NCI-H1048 (cell line): ENCODE measurements at regions not wholly inside any gene's neighbourhood (a gene's known extent, or its start where the extent isn't known, plus 50 kb on each side); places are given as distances from the start of the nearest gene placed in this dataset.

Experiments
- DNase-seq: peaks from one replicate; lab custom pipeline; 2025; lab: John Stamatoyannopoulos, UW

GRCh38 chr10:36688717-36689116, 436.7 kb upstream of the ANKRD30A start:
- DNase-seq: no peak

GRCh38 chr10:36683421-36683820, 442.0 kb upstream of the ANKRD30A start:
- no peak for DNase-seq

- DNase-seq: no peak
Measured at GRCh38 chr10:36681751-36682632, 443.4 kb upstream of the ANKRD30A start.

DNA sequence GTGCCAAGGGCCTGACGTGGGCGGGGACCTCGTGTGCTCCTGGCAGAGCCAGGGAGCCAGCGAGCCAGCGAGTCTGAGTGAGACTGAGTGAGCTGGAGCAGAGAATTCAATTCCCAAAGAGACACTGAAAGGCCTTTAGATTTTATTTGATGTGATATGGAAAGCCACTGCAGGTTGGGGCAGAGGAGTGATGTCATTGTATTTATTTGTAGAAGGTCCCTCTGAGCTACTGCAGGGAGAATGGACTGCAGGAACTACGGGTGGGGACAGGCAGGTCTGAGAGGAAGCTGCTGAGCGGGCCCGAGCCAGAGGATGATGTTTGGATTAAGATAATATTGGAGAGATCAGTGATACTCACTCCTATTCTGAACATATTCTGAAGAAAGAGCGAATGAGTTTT, 445.8 kb upstream of the ANKRD30A start:
- no peak for DNase-seq

- DNase-seq: no peak
Measured at GRCh38 chr10:36677431-36677768, 448.0 kb upstream of the ANKRD30A start.

GRCh38 chr10:36676756-36677430, 448.5 kb upstream of the ANKRD30A start:
- no peak for DNase-seq

GRCh38 chr10:36676321-36676720, 449.1 kb upstream of the ANKRD30A start:
- no peak for DNase-seq

GRCh38 chr10:36675458-36675880, 449.9 kb upstream of the ANKRD30A start:
- no peak for DNase-seq

DNA sequence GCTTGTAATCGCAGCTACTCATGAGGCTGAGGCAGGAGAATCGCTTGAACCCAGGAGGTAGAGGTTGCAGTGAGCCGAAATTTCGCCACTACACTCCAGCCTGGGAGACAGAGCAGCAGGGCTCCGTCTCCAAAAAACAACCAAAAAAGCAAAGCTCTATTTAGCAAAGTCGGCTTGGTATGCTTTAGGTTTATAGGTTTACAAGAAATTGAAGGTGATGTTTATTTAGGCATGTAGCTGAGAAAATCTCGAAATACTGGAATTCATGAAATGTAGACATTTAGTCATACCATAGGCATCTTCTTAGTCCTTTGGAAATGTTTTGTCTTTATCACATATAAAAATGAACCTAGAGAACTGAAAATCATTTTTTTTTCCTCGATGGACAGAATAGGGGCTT, 453.8 kb upstream of the ANKRD30A start:
- no peak for DNase-seq

- DNase-seq: no peak
Measured at GRCh38 chr10:36670621-36671402, 454.6 kb upstream of the ANKRD30A start.

DNA sequence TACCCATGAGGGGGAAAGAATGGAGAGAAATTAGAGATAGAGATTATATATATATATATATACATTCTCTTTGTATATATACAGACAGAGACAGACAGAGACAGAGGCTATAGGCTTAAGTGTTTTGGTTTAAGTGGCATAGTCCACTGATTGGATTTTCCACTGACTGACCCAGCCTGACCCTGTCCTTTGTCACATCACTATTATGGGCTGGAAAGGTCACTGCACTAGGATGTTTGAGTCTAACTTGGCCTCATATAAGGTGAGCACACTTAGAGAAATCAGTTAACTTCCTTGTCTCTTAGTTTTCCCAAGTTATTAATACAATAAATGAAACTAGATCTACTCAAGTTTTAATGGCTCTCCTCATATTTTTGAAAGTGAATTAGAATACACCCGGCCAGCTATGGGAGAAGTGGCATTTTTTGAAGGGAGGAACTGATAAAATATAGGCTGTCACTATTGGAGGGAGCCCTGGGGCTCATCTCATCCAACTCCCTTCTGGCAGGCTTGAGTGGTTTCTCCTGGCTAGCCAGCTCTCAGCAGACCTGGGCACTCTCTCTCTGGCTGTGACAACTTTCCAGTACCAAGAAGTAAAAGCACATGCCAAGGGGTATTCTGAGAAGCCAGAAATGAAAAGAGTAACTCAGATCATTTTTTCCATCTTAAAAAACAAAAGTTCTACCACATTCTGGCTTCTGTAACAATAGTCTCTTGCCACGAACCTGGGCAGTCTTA, 455.6 kb upstream of the ANKRD30A start:
- DNase-seq: no peak

DNA sequence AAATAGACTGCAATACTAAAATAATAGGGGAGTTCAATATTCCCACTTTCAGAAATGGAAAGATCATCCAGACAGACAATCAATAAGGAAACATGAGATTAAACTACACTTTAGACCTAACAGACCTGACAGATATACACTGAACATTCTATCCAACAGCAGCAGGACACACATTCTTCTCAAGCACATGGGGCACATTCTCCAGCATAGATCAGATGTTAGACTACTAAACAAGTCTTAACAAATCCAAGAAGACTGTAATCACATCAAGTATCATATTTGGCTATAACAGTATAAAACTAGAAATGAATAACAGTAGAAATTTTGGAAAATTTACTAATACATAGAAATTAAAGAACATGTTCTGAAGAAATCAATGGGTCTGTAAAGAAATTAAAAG, 458.9 kb upstream of the ANKRD30A start:
- no peak for DNase-seq

DNA sequence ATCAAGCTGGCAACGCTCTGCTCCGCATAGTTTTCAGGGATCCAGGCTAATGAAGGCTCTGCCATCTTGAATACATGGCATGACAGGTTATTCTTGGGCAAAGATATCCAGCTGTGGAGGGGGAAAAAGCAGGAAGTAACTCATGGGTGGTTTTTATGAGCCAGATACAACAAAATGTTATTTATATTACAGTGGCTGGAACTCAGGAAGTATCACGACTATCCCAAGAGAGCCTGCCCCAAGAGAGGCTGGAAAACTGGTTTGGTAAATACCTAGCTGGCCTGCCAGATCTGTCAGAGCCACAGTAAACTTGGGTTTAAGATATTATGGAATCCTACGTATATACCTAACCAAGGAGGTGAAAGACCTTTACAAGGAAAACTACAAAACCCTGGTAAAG, 462.8 kb upstream of the ANKRD30A start:
- DNase-seq: no peak

DNA sequence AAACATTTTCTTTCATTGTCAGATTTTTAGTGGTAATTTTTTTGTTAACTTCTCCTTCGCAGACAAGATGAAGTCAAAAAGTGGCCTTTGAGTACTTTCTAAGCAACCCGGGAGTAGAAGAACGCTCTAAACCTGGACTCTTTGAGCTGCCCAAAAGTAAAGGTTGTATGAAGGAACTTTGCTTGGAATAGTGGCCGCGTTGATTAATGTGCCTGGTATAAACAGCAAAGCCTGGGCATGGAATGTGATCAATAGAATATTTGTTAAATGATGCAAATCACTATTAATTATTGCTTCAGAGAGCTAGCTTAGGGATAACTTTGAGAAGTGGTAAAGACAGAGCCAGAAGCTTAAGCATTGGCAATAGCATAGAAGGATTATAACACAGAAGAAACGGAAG, 475.1 kb upstream of the ANKRD30A start:
- DNase-seq: no peak

GRCh38 chr10:36647540-36647939, 477.9 kb upstream of the ANKRD30A start:
- DNase-seq: no peak

DNA sequence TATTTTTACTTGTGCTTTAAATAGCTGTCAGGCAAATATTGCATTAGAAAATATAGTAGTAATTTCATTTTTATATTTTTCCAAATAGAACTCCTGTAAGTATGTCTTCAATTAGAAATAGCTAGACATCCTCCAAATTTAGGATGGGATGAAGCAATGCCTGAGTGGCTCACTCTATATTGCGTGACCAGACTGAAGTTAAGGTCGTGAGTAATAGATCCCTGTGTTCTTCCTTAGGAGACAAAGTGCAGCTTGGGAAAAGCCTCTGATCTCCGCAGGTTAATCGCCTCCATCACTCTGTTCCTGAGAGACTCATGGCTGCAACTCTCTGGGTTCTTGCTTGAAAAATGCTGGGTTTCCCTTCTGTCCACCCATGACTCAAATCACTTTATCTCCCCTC, 484.8 kb upstream of the ANKRD30A start:
- DNase-seq: no peak

GRCh38 chr10:36638462-36639155, 486.8 kb upstream of the ANKRD30A start:
- DNase-seq: no peak

- DNase-seq: no peak
Measured at GRCh38 chr10:36636879-36637278, 488.5 kb upstream of the ANKRD30A start.

DNA sequence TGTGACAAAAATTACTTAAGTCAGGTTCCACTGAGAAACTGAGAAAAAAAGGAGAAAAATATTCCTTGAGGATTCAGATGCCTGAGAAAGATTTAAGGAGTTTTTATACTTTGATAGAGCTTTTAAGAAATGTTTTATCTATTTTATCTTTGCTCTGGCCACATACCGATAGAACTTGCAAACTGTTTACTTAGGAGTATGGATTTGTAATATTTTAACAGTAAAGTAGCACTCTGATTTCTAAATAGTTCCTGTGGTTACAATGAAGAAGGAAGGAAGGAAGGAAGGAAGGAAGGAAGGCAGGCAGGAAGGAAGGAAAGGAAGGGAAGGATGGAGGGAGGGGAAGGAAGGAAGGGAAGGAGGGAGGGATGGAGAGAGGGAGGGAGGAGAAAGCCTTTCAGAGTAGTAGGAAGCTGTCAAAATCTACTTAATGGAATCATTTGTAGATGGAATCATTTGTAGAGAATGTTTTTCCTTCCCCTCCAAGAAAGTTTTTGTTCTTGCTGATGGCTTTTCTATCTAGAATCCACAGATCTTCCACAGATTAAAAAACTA, 489.0 kb upstream of the ANKRD30A start:
- no peak for DNase-seq

GRCh38 chr10:36634916-36635315, 490.5 kb upstream of the ANKRD30A start:
- DNase-seq: no peak

DNA sequence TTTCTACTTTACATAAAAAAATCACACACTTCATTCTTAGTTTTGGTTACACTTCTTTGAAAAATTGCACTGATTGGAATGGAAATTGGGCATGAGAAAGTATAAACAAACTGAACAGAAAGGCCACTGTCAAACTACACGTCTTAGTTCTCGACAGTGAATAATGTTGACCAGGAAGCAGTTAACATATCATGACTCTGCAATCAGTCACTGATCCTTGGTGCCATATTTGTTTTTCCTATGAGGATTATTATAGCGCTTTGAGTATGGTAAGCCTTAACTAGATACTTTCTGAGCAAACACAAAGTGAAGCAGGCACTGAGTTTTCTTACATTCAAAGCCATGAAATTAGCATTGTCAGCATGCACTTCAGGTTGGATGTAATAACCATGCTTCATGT, 495.1 kb upstream of the ANKRD30A start:
- DNase-seq: no peak
